Right lobe of liver (tissue), 4 donors: ENCODE measurements at regions not wholly inside any gene's neighbourhood (a gene's known extent, or its start where the extent isn't known, plus 50 kb on each side); places are given as distances from the start of the nearest gene placed in this dataset.

ENCODE experiments used
- CTCF ChIP-seq, 4 donors: fragments of 200-600 bp in 3 of 4; fragments of 450-650 bp in 1 of 4; IDR thresholded peaks; one replicate each; pipeline versions ENCODE4 v1.5.1 to v1.8.0; 2016 to 2022; ENCODE audit warnings: antibody characterized with exemption in 4 of 4, mild to moderate bottlenecking in 2 of 4
- POLR2A ChIP-seq: fragments of 450-650 bp; IDR thresholded peaks from one replicate; pipeline ENCODE4 v1.6.1; 2017; ENCODE audit warnings: antibody characterized with exemption, mild to moderate bottlenecking
- donor health status: DM: no; HTN: no; CAD: no.
- donor health status: DM: no; HTN: no; CAD: no.
- donor health status: DM: no; HTN: yes; CAD: no.

- TF ChIP-seq POLR2A (no peak), CTCF (IDR thresholded peaks at IDR 0.05) (no peak)
Observed at GRCh38 chr1:185463011-185463410, 146.0 kb upstream of the IVNS1ABP start.
